HG02884 (cell line): ENCODE measurements at regions not wholly inside any gene's neighbourhood (a gene's known extent, or its start where the extent isn't known, plus 50 kb on each side); places are given as distances from the start of the nearest gene placed in this dataset.
"Not testable (repeated sequence)": the region's sequence is repeated elsewhere in the genome, so short reads cannot be mapped to it uniquely, and the experiment has no call there.

Experiments used
- ATAC-seq: cut with Tn5 transposase; IDR thresholded peaks from one replicate; pipeline ENCODE4 v1.9.1; 2021; ENCODE audit warnings: mild to moderate bottlenecking, moderate library complexity; ENCODE audit not compliant: unreplicated experiment

DNA sequence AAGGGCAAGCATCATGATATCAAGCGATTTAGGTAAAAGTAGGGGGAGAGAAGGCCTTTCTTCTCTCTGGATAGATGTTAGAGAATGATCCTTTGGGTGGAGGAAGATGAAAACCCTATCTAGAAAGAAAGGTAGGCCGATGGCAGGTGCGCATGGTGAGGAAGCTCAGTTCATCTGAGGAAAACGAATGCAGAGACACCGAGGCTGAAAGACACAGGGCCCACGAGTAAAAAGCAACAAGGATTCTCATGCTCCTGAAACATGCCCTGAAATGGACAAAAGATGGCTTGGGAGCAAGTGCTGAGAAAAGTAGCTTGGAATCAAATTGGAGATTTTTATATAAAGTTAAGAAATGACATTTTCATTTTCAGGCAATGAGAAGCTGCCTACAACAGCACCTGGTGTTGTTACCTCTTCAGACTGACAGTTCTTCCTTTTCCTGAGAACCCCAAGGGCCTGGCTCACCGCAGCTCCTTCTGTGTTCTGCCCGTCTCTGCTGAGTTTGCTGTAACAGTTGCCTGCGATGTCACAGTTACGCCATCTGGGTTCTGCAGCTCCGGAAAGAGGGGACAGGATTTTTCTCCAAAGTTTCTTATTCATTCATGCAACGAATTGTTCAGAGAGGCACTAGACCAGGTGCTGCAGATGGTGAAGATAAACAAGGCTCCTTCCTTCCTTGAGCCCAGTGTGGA lies 402.0 kb upstream of the KLF6 start:
- ATAC-seq: no peak

DNA sequence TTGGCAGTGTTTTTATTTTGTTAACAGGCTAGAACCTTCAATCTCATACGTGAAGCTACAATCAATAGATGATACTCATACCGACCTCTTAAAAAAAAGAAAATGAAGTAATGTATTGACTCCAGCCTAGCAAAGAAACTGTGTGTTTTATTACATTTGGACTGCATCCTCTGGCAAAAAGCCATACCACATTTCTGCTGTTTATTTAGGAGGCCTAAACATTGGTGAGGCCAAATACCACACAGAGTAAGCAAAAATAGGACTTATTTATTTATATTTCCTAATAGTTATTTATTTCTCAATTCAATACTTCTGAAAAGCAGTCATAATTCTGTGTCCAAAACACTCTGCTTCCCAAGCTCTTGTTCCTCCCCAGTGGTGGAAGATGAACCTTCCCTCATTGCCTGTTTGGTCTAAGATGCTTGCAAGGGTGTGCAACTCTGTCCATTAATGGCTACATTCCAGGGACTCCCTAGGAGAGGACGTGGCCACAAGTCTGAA lies 398.8 kb upstream of the KLF6 start:
- no peak for ATAC-seq

DNA sequence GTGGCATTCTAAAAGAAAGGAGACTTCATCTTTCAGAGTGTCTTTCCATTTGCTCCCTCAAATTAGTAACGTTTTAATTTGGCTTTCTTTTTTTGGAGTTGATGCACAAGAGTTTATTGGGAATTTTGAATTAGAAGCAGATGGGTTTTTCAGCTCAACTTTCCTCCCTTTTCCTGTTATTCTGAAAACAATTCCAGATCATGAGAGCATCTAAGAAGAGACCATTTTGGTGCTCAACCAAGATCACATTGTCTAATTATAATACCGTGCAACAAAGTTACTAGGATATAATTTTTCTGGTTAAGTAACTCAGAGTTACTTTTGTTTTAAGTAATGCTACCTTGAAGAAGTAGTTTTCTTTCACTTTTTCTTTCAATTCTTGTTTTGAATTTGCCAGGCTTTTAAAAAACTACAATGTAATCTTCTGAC lies 396.6 kb upstream of the KLF6 start:
- ATAC-seq: peak; percentile 63

DNA sequence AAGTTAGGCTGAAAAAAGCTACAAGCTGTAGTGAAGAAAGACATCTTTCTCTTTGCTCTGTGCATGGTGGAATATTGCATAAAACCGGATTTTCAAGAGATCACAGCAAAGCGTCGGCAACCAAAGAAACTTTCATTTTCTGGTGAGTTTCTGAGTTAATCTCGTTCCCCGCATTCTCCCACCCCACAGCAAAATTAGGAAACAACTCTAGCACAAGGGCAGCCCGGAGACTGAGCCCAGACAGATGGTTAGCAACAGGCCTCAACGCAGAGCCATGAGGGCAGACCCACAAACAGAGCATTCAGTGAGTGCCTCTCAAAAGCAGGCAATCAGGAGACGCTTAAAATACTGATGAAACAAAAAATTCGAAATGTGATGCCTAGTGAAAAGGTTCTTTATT lies 396.1 kb upstream of the KLF6 start:
- no peak for ATAC-seq

DNA sequence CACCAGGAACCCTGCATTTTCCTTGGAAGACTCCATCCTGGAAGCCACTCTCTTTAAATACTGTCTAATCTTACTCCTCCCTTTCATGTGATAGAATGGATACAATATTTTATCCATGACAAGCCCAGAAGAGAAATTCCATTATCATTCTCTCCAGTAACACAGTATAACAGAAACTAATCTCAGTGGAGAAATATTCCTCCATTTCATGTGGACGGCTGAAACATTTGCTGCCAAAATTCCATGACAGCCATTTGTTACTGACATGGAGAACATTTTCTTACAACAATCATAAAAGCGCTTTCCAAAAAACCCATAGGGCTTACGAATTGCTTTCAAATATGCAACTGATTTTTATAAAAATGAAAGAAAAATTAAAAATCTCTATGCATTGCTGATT lies 392.8 kb upstream of the KLF6 start:
- no peak for ATAC-seq

DNA sequence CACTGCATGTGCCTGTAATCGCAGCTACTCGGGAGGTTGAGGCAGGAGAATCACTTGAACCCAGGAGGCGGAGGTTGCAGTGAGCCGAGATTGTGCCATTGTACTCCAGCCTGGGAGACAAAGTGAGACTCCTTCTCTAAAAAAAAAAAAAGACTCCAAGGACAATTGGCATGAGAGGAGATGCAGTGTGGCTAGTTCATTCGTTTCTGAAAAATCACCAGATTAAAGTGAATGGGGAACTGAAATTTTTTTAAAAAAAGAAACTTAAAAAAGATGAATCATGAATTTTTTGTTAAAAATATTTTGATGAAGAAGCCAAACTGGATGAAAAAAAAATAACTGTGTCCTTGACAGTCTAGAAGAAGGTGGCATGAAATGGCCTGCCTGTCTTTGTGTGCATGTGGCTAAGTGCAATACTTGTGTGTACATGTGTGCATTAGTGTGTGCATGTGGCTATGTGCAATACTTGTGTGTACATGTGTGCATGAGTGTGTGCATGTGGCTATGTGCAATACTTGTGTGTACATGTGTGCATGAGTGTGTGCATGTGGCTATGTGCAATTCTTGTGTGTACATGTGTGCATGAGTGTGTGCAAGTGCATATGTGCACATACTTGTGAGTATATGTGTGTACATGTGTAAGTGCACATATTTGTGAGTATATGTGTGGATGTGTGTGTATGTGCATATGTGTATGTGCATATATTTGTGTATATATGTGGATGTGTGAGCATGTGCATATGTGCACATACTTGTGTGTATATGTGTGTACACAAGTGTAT lies 391.7 kb upstream of the KLF6 start:
- ATAC-seq: no peak

DNA sequence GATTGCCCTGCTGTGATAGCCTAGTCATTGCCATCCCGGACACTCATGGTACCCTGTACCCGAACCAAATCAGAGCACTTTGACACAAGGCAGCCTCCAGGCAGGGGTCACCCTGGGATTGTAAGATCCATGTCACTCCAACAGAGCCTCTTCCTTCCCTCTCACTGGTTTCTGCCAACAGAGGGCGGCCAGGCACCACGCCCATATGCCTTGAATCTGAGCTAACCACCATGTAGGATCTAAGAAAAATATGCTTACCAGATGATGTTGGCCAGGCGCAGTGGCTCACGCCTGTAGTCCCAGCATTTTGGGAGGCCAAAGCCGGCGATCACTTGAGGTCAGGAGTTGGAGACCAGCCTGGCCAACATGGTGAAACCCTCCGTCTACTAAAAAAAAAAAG lies 389.2 kb upstream of the KLF6 start:
- ATAC-seq: no peak

DNA sequence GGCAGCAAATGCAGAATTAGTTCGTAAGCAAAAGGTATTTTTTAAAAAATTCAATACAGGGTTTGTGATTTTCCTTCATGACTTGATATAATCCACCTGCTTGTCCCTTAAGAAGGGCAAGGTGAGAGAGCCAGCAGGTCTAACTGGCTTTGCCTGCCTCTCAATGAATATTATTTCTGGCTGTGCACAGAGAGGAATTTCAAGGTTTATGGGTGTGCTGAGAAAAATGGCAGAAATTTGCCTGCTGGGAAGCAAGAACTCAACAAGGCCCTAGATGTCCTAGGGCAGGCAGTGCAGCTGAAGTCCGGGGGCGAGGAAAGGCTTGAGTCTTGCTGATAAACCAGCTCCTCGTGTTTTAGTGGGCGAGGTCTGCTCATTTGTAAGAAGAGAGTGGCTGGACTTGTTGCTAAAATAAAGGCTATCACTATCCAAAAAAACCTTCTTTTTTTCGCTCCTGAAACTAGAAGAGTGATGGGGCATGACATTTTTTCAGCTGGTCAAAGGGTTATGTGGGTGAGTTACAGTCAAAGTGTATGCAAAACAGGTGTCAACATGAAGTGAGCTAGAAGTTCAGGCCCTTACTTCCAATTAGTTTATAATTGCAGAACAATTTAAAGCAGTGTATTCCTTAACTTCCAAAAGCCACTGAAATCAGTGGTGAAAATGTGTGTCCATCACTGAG lies 385.8 kb upstream of the KLF6 start:
- no peak for ATAC-seq

DNA sequence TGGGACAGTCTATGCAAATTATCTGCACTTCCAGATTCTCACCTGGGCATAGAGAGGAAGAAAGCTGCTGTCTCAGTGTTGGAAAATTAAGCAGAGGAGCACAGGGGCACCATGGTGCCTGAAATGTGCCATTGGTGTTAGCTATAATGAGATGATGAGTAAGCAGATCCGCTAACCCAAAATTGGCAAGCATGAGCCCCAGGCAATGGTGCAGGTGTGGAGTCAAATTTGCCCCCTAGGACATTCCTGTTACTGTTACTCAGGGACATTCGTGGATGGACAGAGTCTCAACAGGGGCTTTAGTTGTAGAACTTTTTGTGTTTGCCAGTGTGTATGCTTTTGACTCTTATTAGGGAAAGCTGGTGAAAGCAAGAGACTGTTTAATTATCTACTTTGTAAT lies 385.2 kb upstream of the KLF6 start:
- ATAC-seq: no peak

DNA sequence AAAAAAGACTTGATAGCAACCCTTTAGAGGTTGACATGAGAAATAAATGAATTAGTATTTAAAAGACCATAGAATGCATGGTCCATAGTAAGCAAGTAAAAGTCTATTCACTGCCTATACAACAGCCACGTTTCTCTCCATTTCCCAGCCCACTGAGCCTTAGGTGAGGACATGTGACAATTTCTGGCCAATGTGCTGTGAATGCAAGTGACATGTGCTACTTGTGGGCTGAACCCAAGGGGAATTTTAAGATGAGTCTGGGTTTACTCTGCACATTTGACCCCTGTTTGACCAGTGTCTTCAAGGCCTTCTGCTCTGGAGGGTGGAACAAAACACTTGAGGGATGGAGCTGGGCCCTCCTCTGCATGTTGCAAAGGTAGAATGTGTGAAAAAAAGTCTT lies 384.4 kb upstream of the KLF6 start:
- ATAC-seq: no peak

DNA sequence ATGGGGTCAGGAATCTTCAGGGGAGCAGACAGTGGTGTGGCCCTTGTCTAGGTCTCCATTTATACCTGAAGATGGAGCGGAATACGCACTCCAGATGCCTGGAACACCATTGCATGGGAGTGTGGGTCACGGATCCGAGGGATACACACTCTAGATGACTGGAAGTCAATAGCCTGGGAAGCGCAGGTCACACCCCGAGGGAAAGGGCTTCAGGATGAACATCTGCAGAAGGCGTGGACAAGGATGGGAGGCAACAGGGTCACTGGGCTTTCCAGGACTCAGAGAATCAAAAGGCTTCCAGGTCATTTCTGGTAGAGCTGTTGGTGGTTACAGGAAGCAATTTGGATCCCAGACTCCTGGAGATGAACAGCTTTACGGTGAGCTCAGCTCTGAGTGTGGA lies 382.2 kb upstream of the KLF6 start:
- no peak for ATAC-seq

DNA sequence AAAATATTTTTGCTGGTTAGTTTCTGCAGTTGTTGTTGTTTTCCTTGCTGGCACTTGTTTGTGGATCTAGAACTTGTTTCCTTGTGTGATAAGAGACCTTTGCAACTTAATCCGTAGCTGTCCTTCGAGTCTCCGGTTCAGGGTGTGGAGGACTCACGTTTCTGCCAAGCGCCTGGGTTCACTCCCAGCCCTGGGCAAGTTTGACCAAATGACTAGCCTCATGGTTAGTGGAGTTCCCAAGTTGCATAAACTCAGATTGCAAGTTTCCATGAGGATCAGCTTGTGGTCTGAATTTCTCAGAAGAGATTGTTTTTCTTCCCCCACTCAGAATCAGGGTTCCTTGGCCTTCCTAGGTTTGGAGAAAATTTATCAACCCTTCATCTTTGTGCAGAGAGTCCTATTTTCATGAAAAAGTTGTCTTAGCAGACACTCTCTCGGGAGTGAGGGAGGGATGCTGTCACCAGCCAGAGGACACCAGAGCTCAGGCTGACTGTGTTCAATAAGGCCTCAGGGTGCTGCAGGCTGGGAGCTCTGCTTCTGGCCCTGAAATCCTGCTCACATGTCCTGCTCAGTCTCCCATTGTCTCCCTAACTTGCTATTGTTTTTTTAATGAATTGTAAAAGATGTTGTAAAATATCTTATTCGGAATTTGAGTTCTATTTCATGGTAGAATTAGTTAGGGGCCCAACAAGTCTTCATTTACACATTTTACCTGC lies 377.7 kb upstream of the KLF6 start:
- no peak for ATAC-seq

DNA sequence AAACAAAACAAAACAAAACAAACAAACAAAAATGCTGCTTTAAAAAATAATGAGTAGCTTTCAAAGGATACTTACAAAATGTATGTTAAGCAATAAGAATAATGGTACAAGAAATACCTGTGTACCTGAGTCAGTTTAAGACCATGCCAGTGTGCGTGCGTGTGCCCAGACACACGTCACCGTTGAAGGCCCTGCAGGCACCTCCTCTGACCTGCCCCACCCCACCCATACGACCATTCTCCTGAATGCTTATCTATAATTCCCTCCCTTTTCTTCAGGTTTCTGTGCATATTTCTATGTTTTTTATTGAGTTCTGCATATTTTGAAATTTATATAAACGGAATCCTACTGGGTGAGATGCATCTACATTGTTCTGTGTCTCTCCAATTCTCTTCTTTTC lies 374.2 kb upstream of the KLF6 start:
- no peak for ATAC-seq

DNA sequence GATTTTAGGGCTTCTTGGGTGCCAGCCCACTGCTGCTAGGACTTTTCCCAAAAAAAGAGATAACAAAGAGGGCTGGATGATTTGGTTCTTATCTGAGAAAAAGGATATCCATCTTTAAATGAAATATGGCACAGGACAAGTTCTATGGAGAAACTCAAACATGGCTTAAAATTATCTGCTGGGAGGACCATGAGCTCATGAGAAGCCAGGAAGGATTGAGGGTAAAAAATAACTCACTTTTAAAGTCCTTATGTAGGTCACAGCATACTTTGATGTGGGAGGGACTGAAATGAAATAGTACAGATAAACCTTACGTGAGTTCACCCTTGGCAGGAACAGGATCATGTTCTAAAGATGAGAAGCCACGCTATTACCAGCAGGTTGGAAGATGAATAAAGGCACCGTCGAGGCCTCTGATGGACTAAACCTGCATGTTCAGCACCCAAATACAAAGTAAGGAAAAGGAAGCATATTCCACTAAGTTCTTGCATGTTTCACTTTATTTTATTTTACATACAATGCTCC lies 369.2 kb upstream of the KLF6 start:
- no peak for ATAC-seq

DNA sequence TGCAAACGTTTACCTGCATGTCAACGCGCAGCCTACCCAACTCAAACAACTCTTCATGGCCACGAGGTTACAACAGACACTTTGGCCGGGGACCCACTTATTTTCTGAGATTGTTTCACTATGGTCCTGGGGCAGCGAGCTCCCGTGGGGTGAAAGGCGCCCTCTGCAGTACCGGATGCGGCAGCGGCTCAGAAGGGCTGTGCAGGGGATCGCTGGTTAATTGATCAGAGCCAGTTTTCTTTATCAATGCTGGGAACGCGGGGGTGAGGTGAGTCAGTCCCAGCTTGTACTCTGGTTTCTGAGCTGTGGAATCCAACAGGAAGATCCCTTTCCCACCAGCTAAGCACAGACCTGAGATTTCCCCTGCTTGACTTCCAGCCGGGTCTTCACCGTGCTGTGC lies 366.5 kb upstream of the KLF6 start:
- ATAC-seq: no peak

DNA sequence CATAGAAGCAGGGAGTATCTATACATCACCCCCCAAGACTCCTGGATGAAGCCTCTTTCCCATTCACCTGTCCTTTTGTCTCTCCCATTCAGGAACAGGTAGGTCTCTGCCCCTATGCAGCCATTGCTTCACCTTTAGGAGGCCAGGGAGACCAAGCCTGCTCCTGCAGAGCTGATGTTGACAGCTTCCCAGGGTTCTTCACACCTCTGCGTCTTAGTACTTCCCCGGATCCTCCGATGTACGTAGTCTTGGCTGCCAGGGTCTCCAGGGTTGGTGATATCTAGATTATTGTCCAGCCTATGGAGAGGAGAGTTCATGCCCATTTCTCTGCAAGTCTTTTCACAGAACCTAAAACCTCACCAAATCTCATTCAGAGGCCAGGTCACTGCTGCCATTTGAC lies 365.7 kb upstream of the KLF6 start:
- no peak for ATAC-seq

DNA sequence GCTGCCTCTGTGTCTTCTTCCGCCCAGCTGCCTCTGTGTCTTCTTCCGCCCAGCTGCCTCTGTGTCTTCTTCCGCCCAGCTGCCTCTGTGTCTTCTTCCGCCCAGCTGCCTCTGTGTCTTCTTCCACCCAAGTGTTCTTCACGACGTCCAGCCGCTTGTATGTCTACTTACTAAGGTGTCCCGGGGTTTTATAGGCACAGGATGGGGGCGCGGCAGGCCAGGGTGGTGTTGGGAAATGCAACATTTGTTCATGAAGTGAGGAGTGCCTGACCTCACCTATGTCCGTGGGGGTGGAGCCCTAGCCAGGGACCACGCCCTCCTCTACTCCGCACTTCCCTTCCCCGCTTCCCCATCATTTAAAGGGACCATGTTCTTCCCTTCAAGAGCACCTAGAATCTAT lies 364.5 kb upstream of the KLF6 start:
- not testable (repeated sequence) for ATAC-seq

DNA sequence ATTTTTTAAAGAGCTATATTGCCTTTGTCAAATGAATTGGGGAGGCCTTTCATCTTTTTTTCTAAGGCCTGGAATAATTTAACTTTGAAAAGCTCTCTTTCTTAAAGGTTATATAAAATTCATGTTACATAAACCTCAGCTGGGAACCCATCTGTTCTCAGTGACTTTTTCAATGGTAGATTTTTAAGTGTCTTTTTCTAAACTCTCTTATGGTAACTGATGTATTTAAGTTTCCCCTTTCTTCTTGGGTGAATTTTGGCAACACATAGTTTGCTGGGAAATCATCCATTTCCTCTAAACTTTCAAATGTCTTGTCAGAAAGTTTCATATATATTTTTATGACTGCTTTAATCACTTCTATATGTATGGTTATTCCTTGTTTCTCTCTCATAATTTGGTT lies 362.2 kb upstream of the KLF6 start:
- ATAC-seq: no peak

DNA sequence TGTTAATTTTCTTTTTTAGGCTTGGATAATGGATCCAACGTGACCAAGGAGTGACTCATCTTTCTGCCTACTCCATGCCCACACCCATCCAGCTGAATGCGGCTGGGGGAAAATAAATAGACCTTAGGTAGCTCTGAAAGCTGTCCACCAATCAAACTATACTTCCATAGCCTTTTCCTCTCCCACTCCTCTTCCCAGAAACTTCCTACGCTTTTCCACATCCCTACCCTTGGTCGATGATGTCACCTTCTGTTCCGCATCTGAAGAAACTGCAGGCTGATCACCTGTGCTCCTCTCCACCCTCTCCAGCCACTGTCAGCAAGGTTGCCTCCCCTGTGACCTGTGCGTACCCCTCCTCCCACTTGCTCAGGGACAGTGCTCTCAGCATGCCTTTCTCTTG lies 359.8 kb upstream of the KLF6 start:
- ATAC-seq: no peak

DNA sequence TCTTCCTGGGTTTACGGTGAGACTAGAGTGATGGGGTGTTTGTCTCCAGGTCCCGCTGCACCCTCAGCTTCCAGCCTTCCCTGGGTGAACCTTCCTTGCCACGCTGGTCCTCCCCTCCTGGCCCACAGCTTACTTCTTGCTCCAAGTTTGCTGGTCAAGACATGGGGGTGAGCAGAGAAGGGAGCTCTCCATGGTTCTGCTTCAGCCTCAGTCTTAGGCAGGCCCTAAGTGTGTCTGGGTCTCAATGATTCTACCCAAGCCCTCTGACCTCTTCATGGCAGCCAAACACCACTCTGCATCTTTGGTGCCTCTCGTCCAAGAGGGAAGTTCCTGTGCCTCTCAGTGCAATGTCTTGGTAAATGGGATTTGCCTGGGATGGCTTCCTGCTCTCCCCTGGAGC lies 356.5 kb upstream of the KLF6 start:
- ATAC-seq: no peak

DNA sequence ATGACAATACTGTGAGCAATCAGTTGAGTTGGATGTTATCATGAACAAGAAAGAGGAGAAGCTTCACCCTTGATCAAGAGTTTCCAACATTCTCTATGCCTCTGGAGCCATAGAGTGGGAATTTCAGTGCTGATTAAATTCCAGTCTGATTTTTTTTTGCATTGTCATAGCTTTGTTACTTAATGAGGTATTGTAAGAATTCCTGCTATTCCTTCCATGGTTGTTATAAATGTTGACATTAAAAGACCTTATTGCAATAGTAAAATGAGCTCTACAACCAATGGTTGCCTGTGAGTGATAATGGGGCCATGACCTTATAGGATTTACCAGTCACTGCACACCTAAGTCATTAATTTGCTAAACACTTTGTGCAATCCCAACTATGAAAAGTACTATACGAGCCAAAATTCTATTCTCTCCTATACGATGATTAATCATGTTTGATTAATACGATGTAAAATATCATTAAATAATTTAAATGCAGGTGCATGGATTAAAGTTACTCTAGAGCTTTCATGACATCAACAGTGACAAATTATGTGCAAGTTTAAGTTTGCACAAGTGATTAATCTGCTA lies 353.2 kb upstream of the KLF6 start:
- no peak for ATAC-seq
